K562 (cell line): ENCODE measurements at regions not wholly inside any gene's neighbourhood (a gene's known extent, or its start where the extent isn't known, plus 50 kb on each side); places are given as distances from the start of the nearest gene placed in this dataset.

ENCODE experiments used
- ATAC-seq: fragments of 200-7000 bp; cut with Tn5 transposase; 3 replicates; pipeline ENCODE4 v1.9.1; 2020; ENCODE audit warnings: moderate library complexity
- BruUV-seq: library from RNA; stranded (reverse); fragments of 400-500 nt; replicated peaks from 2 replicates; lab custom pipeline; 2021; lab: Mats Ljungman, UMichigan
- CTCF ChIA-PET: fragments of 300-600 bp; formaldehyde crosslinking; extraction: SDS; loops from one replicate; lab custom pipeline; 2021; ENCODE audit warnings: low intra/inter-chr PET ratio; lab: Yijun Ruan, JAX
- POLR2A ChIA-PET: fragments of 300-600, 350-650 bp; sonication (Branson Sonifier 250); formaldehyde crosslinking; extraction: SDS; loops from one replicate; lab custom pipeline; 2021; ENCODE audit warnings: antibody characterized with exemption, inconsistent platforms; lab: Yijun Ruan, JAX
- DNase-seq, 4 experiments: peaks; one replicate each; pipeline versions ENCODE4 v3.0.0 to v3.0.0-alpha.2; 2011 to 2018; ENCODE audit warnings: low spot score in 3 of 4, mixed read lengths in 3 of 4; ENCODE audit errors: extremely low read depth in 1 of 4
- FAIRE-seq: peaks from 2 replicates; lab custom pipeline; 2011; peaks lifted over from hg19 to GRCh38; lab: Jason Lieb, UNC
- H2AFZ ChIP-seq: 2 replicates; pipeline ENCODE4 v1.6.0; 2011; ENCODE audit warnings: low read depth, low read length, control low read depth, inconsistent platforms
- H3K27ac ChIP-seq: fragments of 200-600 bp; 3 replicates; pipeline ENCODE4 v1.8.0; 2011; ENCODE audit warnings: low read depth, mild to moderate bottlenecking, control low read depth, inconsistent platforms, low read length, moderate library complexity, mixed read lengths; ENCODE audit errors: extremely low read depth
- H3K27me3 ChIP-seq, 2 experiments: fragments of 300-600 bp in 1 of 2; 2 replicates in 1 of 2; 3 replicates in 1 of 2; pipeline versions ENCODE4 v1.6.0 to v1.8.0; 2011; ENCODE audit warnings: inconsistent platforms in 2 of 2, low read length in 2 of 2, mild to moderate bottlenecking in 1 of 2, mixed read lengths in 1 of 2, moderate library complexity in 1 of 2; ENCODE audit not compliant: control insufficient read depth in 2 of 2, insufficient read depth in 2 of 2
- H3K36me3 ChIP-seq: fragments of 300-600 bp; 3 replicates; pipeline ENCODE4 v1.8.0; 2011; ENCODE audit warnings: mild to moderate bottlenecking, low read length, inconsistent platforms; ENCODE audit not compliant: control insufficient read depth, insufficient read depth
- H3K4me1 ChIP-seq, 2 experiments: fragments of 200-600 bp in 1 of 2; replicated peaks in 1 of 2; 2 replicates in 1 of 2; 3 replicates in 1 of 2; pipeline versions ENCODE4 v1.5.1 to v1.8.0; 2011; ENCODE audit warnings: inconsistent platforms in 2 of 2, low read length in 2 of 2, mild to moderate bottlenecking in 1 of 2, mixed read lengths in 1 of 2, moderate library complexity in 1 of 2; ENCODE audit not compliant: control insufficient read depth in 2 of 2, insufficient read depth in 2 of 2
- H3K4me2 ChIP-seq: 2 replicates; pipeline ENCODE4 v1.6.1; 2011; ENCODE audit warnings: low read length, control low read depth, inconsistent platforms, mixed read lengths; ENCODE audit not compliant: insufficient read depth
- H3K4me3 ChIP-seq: fragments of 200-600 bp; sonication (generic), shearing (Covaris generic); 2 replicates; pipeline ENCODE4 v1.5.1; 2016; ENCODE audit warnings: control low read depth, inconsistent platforms
- H3K79me2 ChIP-seq: fragments of 200-600 bp; 3 replicates; pipeline ENCODE4 v1.8.0; 2011; ENCODE audit warnings: low read length, inconsistent platforms; ENCODE audit not compliant: control insufficient read depth, insufficient read depth
- H3K9ac ChIP-seq, 2 experiments: 2 replicates each; pipeline versions ENCODE4 v1.6.0 to v1.6.1; 2011; ENCODE audit warnings: low read depth in 2 of 2, low read length in 2 of 2, control low read depth in 1 of 2, inconsistent platforms in 1 of 2, mild to moderate bottlenecking in 1 of 2, mixed read lengths in 1 of 2; ENCODE audit not compliant: insufficient read depth in 1 of 2
- H3K9me1 ChIP-seq: one replicate; pipeline ENCODE4 v1.6.0; 2011; ENCODE audit warnings: inconsistent platforms, mild to moderate bottlenecking, low read length, moderate library complexity; ENCODE audit not compliant: control insufficient read depth, insufficient read depth
- H3K9me3 ChIP-seq: replicated peaks from 2 replicates; pipeline ENCODE4 v1.5.1; 2011; ENCODE audit warnings: low read depth, low read length, inconsistent platforms; ENCODE audit not compliant: control insufficient read depth, insufficient read depth
- H4K20me1 ChIP-seq: replicated peaks from 2 replicates; pipeline ENCODE4 v1.6.1; 2011; ENCODE audit warnings: low read length, inconsistent platforms, mixed read lengths; ENCODE audit not compliant: control insufficient read depth, insufficient read depth
- ATF4 ChIP-seq: fragments of 450-650 bp; formaldehyde crosslinking; IDR thresholded peaks from 2 replicates; pipeline ENCODE4 v1.4.0; 2022; ENCODE audit warnings: mild to moderate bottlenecking, moderate library complexity
- CBFB ChIP-seq: sonication (generic); formaldehyde crosslinking; IDR thresholded peaks from 2 replicates; pipeline ENCODE4 v1.4.0; 2020; ENCODE audit warnings: mild to moderate bottlenecking, missing genetic modification reagents
- CBX2 ChIP-seq: fragments of 200-600 bp; sonication (generic); IDR thresholded peaks from one replicate; pipeline ENCODE4 v1.6.1; 2012; ENCODE audit warnings: mild to moderate bottlenecking, low read length, inconsistent platforms; ENCODE audit not compliant: insufficient read depth, poor library complexity, severe bottlenecking
- COPS2 ChIP-seq: fragments of 450-650 bp; conservative IDR thresholded peaks from 2 replicates; pipeline ENCODE4 v1.6.1; 2016; ENCODE audit warnings: mild to moderate bottlenecking, moderate library complexity
- HSF4 ChIP-seq: fragments of 250-450 bp; sonication (Bioruptor Pico); IDR thresholded peaks from 2 replicates; pipeline ENCODE4 v2.1.2; 2022; ENCODE audit warnings: mild to moderate bottlenecking, moderate library complexity, borderline replicate concordance
- NBN ChIP-seq: fragments of 450-650 bp; IDR thresholded peaks from 2 replicates; pipeline ENCODE4 v1.6.1; 2016; ENCODE audit warnings: low read depth, mild to moderate bottlenecking
- NELFE ChIP-seq: IDR thresholded peaks from 2 replicates; pipeline ENCODE4 v1.6.1; 2011; ENCODE audit warnings: mild to moderate bottlenecking; ENCODE audit not compliant: insufficient read depth, insufficient read length
- NR2C2 ChIP-seq, 2 experiments: fragments of 200-800 bp in 1 of 2; sonication (Bioruptor generic) in 1 of 2; sonication (generic) in 1 of 2; formaldehyde crosslinking in 1 of 2; IDR thresholded peaks; 2 replicates each; pipeline versions ENCODE4 v1.6.1 to v1.8.0; 2016 to 2022; ENCODE audit warnings: mild to moderate bottlenecking in 1 of 2, missing compliant biosample characterization in 1 of 2, missing genetic modification characterization in 1 of 2, missing genetic modification reagents in 1 of 2
- PRPF4 ChIP-seq: fragments of 200-400 bp; formaldehyde crosslinking; IDR thresholded peaks from one replicate; pipeline ENCODE4 v1.6.1; 2017; ENCODE audit warnings: low read length, low read depth, mild to moderate bottlenecking; ENCODE audit not compliant: insufficient read depth, poor library complexity, severe bottlenecking
- SRSF1 ChIP-seq: fragments of 200-400 bp; formaldehyde crosslinking; IDR thresholded peaks from 2 replicates; pipeline ENCODE4 v1.6.1; 2017; ENCODE audit warnings: mild to moderate bottlenecking, low read depth, low read length, moderate library complexity
- TCF15 ChIP-seq: fragments of 250-450 bp; sonication (Bioruptor Pico); IDR thresholded peaks from 2 replicates; pipeline ENCODE4 v1.8.0; 2022; ENCODE audit warnings: moderate library complexity, mild to moderate bottlenecking, inconsistent platforms
- TEAD4 ChIP-seq, 2 experiments: sonication (generic) in 1 of 2; formaldehyde crosslinking in 1 of 2; IDR thresholded peaks; 2 replicates each; pipeline versions ENCODE4 v1.6.1 to v1.8.0; 2012 to 2022; ENCODE audit warnings: borderline replicate concordance in 1 of 2, inconsistent platforms in 1 of 2, low read length in 1 of 2, mild to moderate bottlenecking in 1 of 2, missing genetic modification reagents in 1 of 2
- XRCC3 ChIP-seq: fragments of 450-650 bp; IDR thresholded peaks from 2 replicates; pipeline ENCODE4 v1.6.1; 2017; ENCODE audit warnings: mild to moderate bottlenecking, moderate library complexity
- ZNF140 ChIP-seq: fragments of 250-450 bp; sonication (Bioruptor Pico); IDR thresholded peaks from 2 replicates; pipeline ENCODE4 v1.8.0; 2021; ENCODE audit warnings: moderate library complexity, mild to moderate bottlenecking, inconsistent platforms
- ZNF184 ChIP-seq: sonication (generic); formaldehyde crosslinking; IDR thresholded peaks from 2 replicates; pipeline ENCODE4 v1.5.0; 2020; ENCODE audit warnings: missing genetic modification reagents
- ZNF3 ChIP-seq: fragments of 250-450 bp; sonication (Bioruptor Pico); IDR thresholded peaks from 2 replicates; pipeline ENCODE4 v1.5.0; 2021; ENCODE audit warnings: mild to moderate bottlenecking, moderate library complexity
- ZNF511 ChIP-seq: sonication (generic); formaldehyde crosslinking; IDR thresholded peaks from 2 replicates; pipeline ENCODE4 v1.8.0; 2022; ENCODE audit warnings: mild to moderate bottlenecking, missing genetic modification reagents
- ZNF76 ChIP-seq: fragments of 250-450 bp; sonication (Bioruptor Pico); IDR thresholded peaks from 2 replicates; pipeline ENCODE4 v1.4.0; 2020; ENCODE audit warnings: mild to moderate bottlenecking, moderate library complexity, borderline replicate concordance
- ZNF780A ChIP-seq: fragments of 250-450 bp; sonication (Bioruptor Pico); IDR thresholded peaks from 2 replicates; pipeline ENCODE4 v1.5.0; 2021; ENCODE audit warnings: mild to moderate bottlenecking
- WGBS: fragments of 100-300 bp; shearing (Covaris generic); methylation state at CpG from one replicate; pipeline ENCODE4 v1.1.6; 2016; ENCODE audit warnings: low coverage, mixed read lengths; ENCODE audit not compliant: insufficient coverage; ENCODE audit errors: missing lambda C conversion rate; 5-methylcytosine and 5-hydroxymethylcytosine counted together
- in situ Hi-C: fragments of 300-500 bp; cut with MboI; formaldehyde crosslinking; loops from 4 replicates; pipeline ENCODE4 v1.15.0; 2018; ENCODE audit warnings: inconsistent platforms, mixed read lengths
- intact Hi-C: fragments of 100-400 bp; cut with micrococcal nuclease; formaldehyde crosslinking; loops from 2 replicates; pipeline ENCODE4 v1.14.2; 2022

GRCh38 chr15:69610858-69611257 is 158.2 kb downstream of the RPLP1 start:
- WGBS, result 0% methylated on average over 5 of the region's 5 CpGs
- BruUV-seq, result no TSS peak

GRCh38 chr15:69612112-69612511 is 159.5 kb downstream of the RPLP1 start:
- FAIRE-seq (no peak), DNase-seq (no peak), ATAC-seq (no peak)
- H3K9ac ChIP-seq, result no peak overlapping the region
- 0% methylated on average over 2 of the region's 2 CpGs for WGBS
- no peak overlapping the region for H3K27ac ChIP-seq
- H3K79me2 ChIP-seq, result no peaks in the 10 kb centered on the region
- H3K4me3 ChIP-seq, result no peak overlapping the region
- no peak overlapping the region for H2AFZ ChIP-seq
- BruUV-seq, result no TSS peak
- H4K20me1 ChIP-seq, result 0 out of 2 replicates have a peak, but pooled peaks cover 4% of the 10 kb centered on the region
- no peaks in the 10 kb centered on the region for H3K9me1 ChIP-seq
- in situ Hi-C loops, result no loop called here
- ChIA-PET POLR2A (interaction anchor here (0.6 to 1.2 kb wide), 2 partner anchors 8 to 14 kb away, joined by 3 read pairs; no protein-coding TSS in a partner anchor), CTCF (no interaction called here)
- no peak overlapping the region for H3K4me2 ChIP-seq
- peaks cover 1 to 3% of the 10 kb centered on the region in 2 experiments; a peak in 2 of 5 replicates for H3K27me3 ChIP-seq
- intact Hi-C loops, result no loop called here
- no peaks in the 10 kb centered on the region for H3K9me3 ChIP-seq
- no peaks in the 10 kb centered on the region for H3K36me3 ChIP-seq
- no peaks in the 10 kb centered on the region for H3K4me1 ChIP-seq
- TF ChIP-seq ATF4 (CRISPR knock-in tag) (no peak), SRSF1 (no peak), ZNF76 (CRISPR knock-in tag) (no peak), PRPF4 (no peak), COPS2 (no peak), TCF15 (CRISPR knock-in tag) (no peak), NBN (no peak), NELFE (no peak), HSF4 (CRISPR knock-in tag) (no peak), ZNF140 (CRISPR knock-in tag) (no peak), ZNF511 (CRISPR knock-in tag) (no peak), CBX2 (no peak)

More at GRCh38 chr15:69610858-69611257, 158.2 kb downstream of the RPLP1 start:
- no peaks in the 10 kb centered on the region for H3K4me1 ChIP-seq
- no peaks in the 10 kb centered on the region for H3K36me3 ChIP-seq
- in situ Hi-C loops, result no loop called here
- ATAC-seq, result no peak
- no peaks in the 10 kb centered on the region for H3K9me3 ChIP-seq
- H3K4me2 ChIP-seq, result no peak overlapping the region
- intact Hi-C loops, result no loop called here
- CTCF ChIA-PET, result no interaction called here
- POLR2A ChIA-PET, result no interaction called here
- no peak overlapping the region for H2AFZ ChIP-seq
- DNase-seq, result no peak
- no peak overlapping the region for H3K27ac ChIP-seq
- no peak for TF ChIP-seq ZNF184
- TF ChIP-seq CBFB (CRISPR knock-in tag), result no peak
- TF ChIP-seq TEAD4 (IDR thresholded peaks at IDR 0.05; ENCODE audit: low read length), result no peak
- no peak for TF ChIP-seq TEAD4 (CRISPR knock-in tag; IDR thresholded peaks at IDR 0.05; ENCODE audit: borderline replicate concordance)
- TF ChIP-seq XRCC3, result no peak
- TF ChIP-seq ZNF3 (CRISPR knock-in tag), result no peak
- no peak for TF ChIP-seq ZNF780A (CRISPR knock-in tag)
- TF ChIP-seq NR2C2 (CRISPR knock-in tag; IDR thresholded peaks at IDR 0.05), result no peak
- TF ChIP-seq NR2C2 (tag; IDR thresholded peaks at IDR 0.05), result no peak
- no peaks in the 10 kb centered on the region for H3K9me1 ChIP-seq
- 0 out of 2 replicates have a peak, but pooled peaks cover 4% of the 10 kb centered on the region for H4K20me1 ChIP-seq
- H3K4me3 ChIP-seq, result no peak overlapping the region
- peaks cover 2 to 3% of the 10 kb centered on the region in 2 experiments; a peak in 2 of 5 replicates for H3K27me3 ChIP-seq
- FAIRE-seq, result no peak
- H3K79me2 ChIP-seq, result no peaks in the 10 kb centered on the region
- H3K9ac ChIP-seq, result no peak overlapping the region
